ENCODE measurements at regions not wholly inside any gene's neighbourhood (a gene's known extent, or its start where the extent isn't known, plus 50 kb on each side); places are given as distances from the start of the nearest gene placed in this dataset.

- Histone ChIP-seq H3K27me3 (ENCODE audit: control insufficient read depth, insufficient read depth, low read length, poor library complexity, severe bottlenecking) (no peaks in the 10 kb centered on the region), H3K36me3 (ENCODE audit: control insufficient read depth, insufficient read depth, low read length) (no peaks in the 10 kb centered on the region), H3K4me3 (ENCODE audit: insufficient read depth, low read depth, low read length) (no peak overlapping the region), H3K27ac (ENCODE audit: insufficient read depth, low read depth, low read length, poor library complexity, severe bottlenecking) (no peak overlapping the region), H3K9me3 (ENCODE audit: control insufficient read depth, low read length) (no peaks in the 10 kb centered on the region), H3K4me1 (ENCODE audit: control insufficient read depth, insufficient read depth, low read length) (no peaks in the 10 kb centered on the region)
- WGBS, 2 experiments, result 93 to 97% methylated on average over 2 of the region's 2 CpGs
These were observed 239.6 kb upstream of the SAMSN1 start for GRCh38 chr21:14785679-14786078.

GRCh38 chr21:14773777-14774345 is 227.7 kb upstream of the SAMSN1 start:
- 36 to 45% methylated on average over 4 to 5 of the region's 5 CpGs for WGBS, 2 experiments
- Histone ChIP-seq H3K9me3 (ENCODE audit: control insufficient read depth, low read length) (no peaks in the 10 kb centered on the region), H3K27ac (ENCODE audit: insufficient read depth, low read depth, low read length, poor library complexity, severe bottlenecking) (no peak overlapping the region), H3K36me3 (ENCODE audit: control insufficient read depth, insufficient read depth, low read length) (no peaks in the 10 kb centered on the region), H3K27me3 (ENCODE audit: control insufficient read depth, insufficient read depth, low read length, poor library complexity, severe bottlenecking) (no peaks in the 10 kb centered on the region), H3K4me1 (ENCODE audit: control insufficient read depth, insufficient read depth, low read length) (no peaks in the 10 kb centered on the region), H3K4me3 (ENCODE audit: insufficient read depth, low read depth, low read length) (no peak overlapping the region)

DNA sequence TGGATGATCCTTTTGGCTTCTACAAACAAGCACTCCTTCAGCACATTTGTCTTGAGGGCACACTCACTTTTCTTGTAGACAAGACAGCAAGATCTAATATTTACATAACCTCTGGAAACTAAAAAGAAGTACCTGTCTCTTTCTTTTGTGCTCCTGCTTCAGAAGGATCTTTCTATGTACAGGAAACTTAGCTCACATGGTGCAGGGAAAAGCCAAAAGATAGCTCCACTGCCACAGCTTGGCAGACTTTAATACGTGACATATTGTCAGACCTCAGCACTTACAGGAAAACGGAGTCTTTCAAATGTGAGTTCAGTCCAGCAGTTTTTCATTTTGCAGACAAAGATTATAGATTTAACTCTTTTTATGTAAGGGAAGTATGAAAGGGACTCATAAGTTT is 225.5 kb upstream of the SAMSN1 start:
- Histone ChIP-seq H3K27ac (ENCODE audit: insufficient read depth, low read depth, low read length, poor library complexity, severe bottlenecking) (no peak overlapping the region), H3K4me3 (ENCODE audit: insufficient read depth, low read depth, low read length) (no peak overlapping the region), H3K27me3 (ENCODE audit: control insufficient read depth, insufficient read depth, low read length, poor library complexity, severe bottlenecking) (no peaks in the 10 kb centered on the region), H3K36me3 (ENCODE audit: control insufficient read depth, insufficient read depth, low read length) (no peaks in the 10 kb centered on the region), H3K9me3 (ENCODE audit: control insufficient read depth, low read length) (no peaks in the 10 kb centered on the region), H3K4me1 (ENCODE audit: control insufficient read depth, insufficient read depth, low read length) (no peaks in the 10 kb centered on the region)
- 91 to 98% methylated on average over 2 of the region's 2 CpGs for WGBS, 2 experiments

DNA sequence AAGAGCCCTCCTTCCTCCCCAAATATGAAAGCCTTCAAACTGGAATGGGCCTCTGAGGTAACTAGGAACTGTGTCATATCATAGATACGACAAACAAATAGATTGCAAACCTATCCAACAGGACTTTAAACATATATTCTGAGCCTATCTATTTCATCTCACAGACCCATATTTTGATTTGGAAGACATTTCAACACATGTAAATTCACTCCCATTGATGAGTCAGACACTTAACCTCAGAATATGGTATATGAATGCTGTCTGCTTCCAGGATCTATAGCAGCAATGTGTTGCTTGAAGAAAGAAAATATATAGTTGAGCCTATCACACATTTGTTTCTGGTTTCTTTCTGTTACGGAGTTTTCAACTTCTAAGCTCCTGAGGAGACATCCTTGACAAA is 221.9 kb upstream of the SAMSN1 start:
- Histone ChIP-seq H3K36me3 (ENCODE audit: control insufficient read depth, insufficient read depth, low read length) (no peaks in the 10 kb centered on the region), H3K27ac (ENCODE audit: insufficient read depth, low read depth, low read length, poor library complexity, severe bottlenecking) (no peak overlapping the region), H3K9me3 (ENCODE audit: control insufficient read depth, low read length) (no peaks in the 10 kb centered on the region), H3K27me3 (ENCODE audit: control insufficient read depth, insufficient read depth, low read length, poor library complexity, severe bottlenecking) (no peaks in the 10 kb centered on the region), H3K4me3 (ENCODE audit: insufficient read depth, low read depth, low read length) (no peak overlapping the region), H3K4me1 (ENCODE audit: control insufficient read depth, insufficient read depth, low read length) (no peaks in the 10 kb centered on the region)
- WGBS, 2 experiments, result 82 to 85% methylated on average over 2 of the region's 2 CpGs

DNA sequence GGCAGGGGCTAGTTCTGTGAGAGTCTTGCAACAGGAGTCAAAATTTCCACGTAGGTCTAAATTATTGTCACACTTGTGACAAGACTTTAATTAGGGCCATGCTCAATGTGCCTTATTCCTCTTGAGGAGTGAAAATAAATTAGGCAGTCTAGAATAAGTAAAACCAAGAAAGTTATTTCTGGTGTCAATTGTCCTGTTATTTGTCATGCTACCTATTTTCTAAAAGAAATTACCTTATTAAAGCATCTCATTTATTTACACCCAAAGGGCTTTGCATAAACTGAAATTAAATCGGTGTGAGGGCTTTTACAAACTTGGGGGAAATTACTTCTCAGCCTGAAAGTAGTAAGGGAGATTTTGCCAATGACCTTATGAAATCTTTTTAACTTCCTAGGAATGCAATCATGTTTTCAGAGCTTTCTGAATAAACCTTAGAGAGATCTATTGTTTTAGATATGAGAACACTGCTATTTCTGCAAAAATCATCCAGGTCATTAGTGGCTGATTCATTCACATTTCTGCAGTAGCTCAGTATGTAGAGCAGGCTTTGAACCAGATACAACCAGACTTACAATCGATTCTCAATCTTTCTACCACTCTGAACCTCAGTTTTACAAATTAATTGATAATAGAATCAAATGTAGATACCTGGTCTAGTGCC is 221.2 kb upstream of the SAMSN1 start:
- Histone ChIP-seq H3K9me3 (ENCODE audit: control insufficient read depth, low read length) (no peaks in the 10 kb centered on the region), H3K36me3 (ENCODE audit: control insufficient read depth, insufficient read depth, low read length) (no peaks in the 10 kb centered on the region), H3K27me3 (ENCODE audit: control insufficient read depth, insufficient read depth, low read length, poor library complexity, severe bottlenecking) (no peaks in the 10 kb centered on the region), H3K4me1 (ENCODE audit: control insufficient read depth, insufficient read depth, low read length) (no peaks in the 10 kb centered on the region), H3K4me3 (ENCODE audit: insufficient read depth, low read depth, low read length) (no peak overlapping the region), H3K27ac (ENCODE audit: insufficient read depth, low read depth, low read length, poor library complexity, severe bottlenecking) (no peak overlapping the region)
- WGBS, 2 experiments, result 82 to 95% methylated on average over 2 to 3 of the region's 3 CpGs

DNA sequence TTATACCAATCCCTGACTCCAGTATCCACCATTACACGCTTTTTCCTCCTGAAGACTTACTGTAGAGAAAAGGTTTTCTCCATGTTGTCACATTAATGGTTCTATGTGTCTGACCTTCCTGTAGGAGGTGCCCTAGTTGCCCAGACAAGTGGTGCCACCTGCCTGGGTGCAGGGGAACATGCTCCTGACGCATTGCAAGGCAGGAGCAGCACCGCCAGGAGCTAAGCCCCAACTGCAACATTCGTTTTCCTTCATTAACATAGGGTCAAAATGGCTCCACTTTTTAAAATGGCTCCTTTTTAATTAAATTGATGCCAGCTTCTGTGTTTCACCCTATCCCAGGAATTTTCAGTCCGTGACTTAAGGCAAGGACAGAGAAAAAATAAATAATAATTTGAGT is 220.1 kb upstream of the SAMSN1 start:
- Histone ChIP-seq H3K9me3 (ENCODE audit: control insufficient read depth, low read length) (no peaks in the 10 kb centered on the region), H3K27me3 (ENCODE audit: control insufficient read depth, insufficient read depth, low read length, poor library complexity, severe bottlenecking) (no peaks in the 10 kb centered on the region), H3K4me1 (ENCODE audit: control insufficient read depth, insufficient read depth, low read length) (no peaks in the 10 kb centered on the region), H3K36me3 (ENCODE audit: control insufficient read depth, insufficient read depth, low read length) (no peaks in the 10 kb centered on the region), H3K27ac (ENCODE audit: insufficient read depth, low read depth, low read length, poor library complexity, severe bottlenecking) (no peak overlapping the region), H3K4me3 (ENCODE audit: insufficient read depth, low read depth, low read length) (no peak overlapping the region)
- WGBS, 2 experiments, result 86 to 92% methylated on average over 4 of the region's 5 CpGs

GRCh38 chr21:14763695-14764064 is 217.6 kb upstream of the SAMSN1 start:
- H3K4me3 ChIP-seq (ENCODE audit: insufficient read depth, low read depth, low read length), result no peak overlapping the region
- H3K27me3 ChIP-seq (ENCODE audit: control insufficient read depth, insufficient read depth, low read length, poor library complexity, severe bottlenecking), result no peaks in the 10 kb centered on the region
- 67 to 71% methylated on average over 3 to 4 of the region's 4 CpGs for WGBS, 2 experiments
- H3K36me3 ChIP-seq (ENCODE audit: control insufficient read depth, insufficient read depth, low read length), result no peaks in the 10 kb centered on the region
- H3K4me1 ChIP-seq (ENCODE audit: control insufficient read depth, insufficient read depth, low read length), result no peaks in the 10 kb centered on the region
- no peak overlapping the region for H3K27ac ChIP-seq (ENCODE audit: insufficient read depth, low read depth, low read length, poor library complexity, severe bottlenecking)
- H3K9me3 ChIP-seq (ENCODE audit: control insufficient read depth, low read length), result no peaks in the 10 kb centered on the region

- 76 to 78% methylated on average over 4 of the region's 4 CpGs for WGBS, 2 experiments
- Histone ChIP-seq H3K27ac (ENCODE audit: insufficient read depth, low read depth, low read length, poor library complexity, severe bottlenecking) (no peak overlapping the region), H3K36me3 (ENCODE audit: control insufficient read depth, insufficient read depth, low read length) (no peaks in the 10 kb centered on the region), H3K4me1 (ENCODE audit: control insufficient read depth, insufficient read depth, low read length) (no peaks in the 10 kb centered on the region), H3K9me3 (ENCODE audit: control insufficient read depth, low read length) (no peaks in the 10 kb centered on the region), H3K27me3 (ENCODE audit: control insufficient read depth, insufficient read depth, low read length, poor library complexity, severe bottlenecking) (no peaks in the 10 kb centered on the region), H3K4me3 (ENCODE audit: insufficient read depth, low read depth, low read length) (no peak overlapping the region)
These were observed 216.9 kb upstream of the SAMSN1 start for GRCh38 chr21:14762734-14763694.

DNA sequence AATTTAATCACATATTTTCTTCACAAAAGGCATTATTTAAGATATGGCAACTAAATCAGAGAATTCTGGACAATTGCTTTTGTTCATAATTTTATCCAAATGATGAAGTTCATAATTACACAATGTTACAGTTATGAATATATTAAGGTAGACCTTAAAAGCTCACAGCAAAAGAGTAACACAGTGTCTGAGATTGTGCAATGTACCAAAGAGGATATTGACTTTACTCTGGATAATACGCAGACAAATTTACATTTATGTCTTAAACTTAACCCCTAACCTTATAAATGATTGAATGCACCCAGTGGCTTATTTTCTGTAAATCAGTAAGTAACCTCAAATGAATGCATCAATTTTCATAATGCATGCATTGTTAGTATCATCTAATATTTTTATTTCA is 216.2 kb upstream of the SAMSN1 start:
- H3K9me3 ChIP-seq (ENCODE audit: control insufficient read depth, low read length), result no peaks in the 10 kb centered on the region
- WGBS, 2 experiments, result 80 to 95% methylated on average over 1 of the region's 1 CpG
- no peaks in the 10 kb centered on the region for H3K4me1 ChIP-seq (ENCODE audit: control insufficient read depth, insufficient read depth, low read length)
- H3K4me3 ChIP-seq (ENCODE audit: insufficient read depth, low read depth, low read length), result no peak overlapping the region
- H3K36me3 ChIP-seq (ENCODE audit: control insufficient read depth, insufficient read depth, low read length), result no peaks in the 10 kb centered on the region
- no peak overlapping the region for H3K27ac ChIP-seq (ENCODE audit: insufficient read depth, low read depth, low read length, poor library complexity, severe bottlenecking)
- H3K27me3 ChIP-seq (ENCODE audit: control insufficient read depth, insufficient read depth, low read length, poor library complexity, severe bottlenecking), result no peaks in the 10 kb centered on the region

GRCh38 chr21:14759285-14759684 is 213.2 kb upstream of the SAMSN1 start:
- H3K4me1 ChIP-seq (ENCODE audit: control insufficient read depth, insufficient read depth, low read length), result no peaks in the 10 kb centered on the region
- H3K9me3 ChIP-seq (ENCODE audit: control insufficient read depth, low read length), result no peaks in the 10 kb centered on the region

More at GRCh38 chr21:14759285-14759684, 213.2 kb upstream of the SAMSN1 start:
- Histone ChIP-seq H3K4me3 (ENCODE audit: insufficient read depth, low read depth, low read length) (no peak overlapping the region), H3K27me3 (ENCODE audit: control insufficient read depth, insufficient read depth, low read length, poor library complexity, severe bottlenecking) (no peaks in the 10 kb centered on the region), H3K27ac (ENCODE audit: insufficient read depth, low read depth, low read length, poor library complexity, severe bottlenecking) (no peak overlapping the region), H3K36me3 (ENCODE audit: control insufficient read depth, insufficient read depth, low read length) (no peaks in the 10 kb centered on the region)

Measured in ectodermal cell (in vitro differentiated cells).